ENCODE measurements at regions not wholly inside any gene's neighbourhood (a gene's known extent, or its start where the extent isn't known, plus 50 kb on each side); places are given as distances from the start of the nearest gene placed in this dataset.
"Not testable (repeated sequence)": the region's sequence is repeated elsewhere in the genome, so short reads cannot be mapped to it uniquely, and the experiment has no call there.

- no peaks in the 10 kb centered on the region for H3K27me3 ChIP-seq
- peaks cover 0 to 5% (median 0%) of the 10 kb centered on the region in 4 donors for H3K4me1 ChIP-seq
- peaks cover under 1 to 6% (median 3%) of the 10 kb centered on the region in 4 donors for H3K9me3 ChIP-seq
- no peak overlapping the region for H3K27ac ChIP-seq
- intact Hi-C loops (cut with DNase I): no loop called here
- peaks cover 0 to 17% (median 8%) of the 10 kb centered on the region in 4 donors for H3K36me3 ChIP-seq
- DNase-seq: no peak
- no peak overlapping the region for H3K4me3 ChIP-seq
- 80 to 94% methylated on average over 3 of the region's 3 CpGs for WGBS, 2 donors
- TF ChIP-seq POLR2A (IDR thresholded peaks at IDR 0.05): no peak
These were observed 108.7 kb upstream of the ATL2 start for GRCh38 chr2:38485734-38486133.

DNA sequence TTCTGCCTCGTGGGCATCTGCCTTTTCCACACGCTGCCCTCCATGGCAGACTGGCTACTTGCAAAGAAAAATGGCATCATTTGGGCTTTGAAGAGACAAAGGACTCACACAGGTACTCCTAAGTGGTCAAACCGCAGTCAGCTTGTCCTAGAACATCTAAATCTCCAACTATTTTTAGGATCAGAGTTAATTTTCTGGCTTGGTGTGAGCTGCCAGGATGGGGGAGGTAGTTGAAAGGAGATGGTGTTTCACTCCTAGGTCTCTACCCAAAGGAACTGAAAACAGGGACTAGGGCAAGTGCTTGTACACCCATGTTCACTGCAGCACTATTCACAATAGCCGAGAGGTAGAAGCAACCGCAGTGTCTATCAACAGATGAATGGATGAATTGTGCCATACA is 107.9 kb upstream of the ATL2 start:
- Histone ChIP-seq H3K36me3 (peaks cover 0 to 20% (median 11%) of the 10 kb centered on the region in 4 donors), H3K9me3 (peaks cover 3 to 9% (median 5%) of the 10 kb centered on the region in 4 donors), H3K27me3 (no peaks in the 10 kb centered on the region), H3K4me1 (peaks cover 0 to 5% (median 0%) of the 10 kb centered on the region in 4 donors), H3K4me3 (no peak overlapping the region), H3K27ac (no peak overlapping the region)
- DNase-seq: no peak
- intact Hi-C loops (cut with DNase I): no loop called here
- 85 to 88% methylated on average over 5 of the region's 5 CpGs for WGBS, 2 donors
- TF ChIP-seq POLR2AphosphoS5 (IDR thresholded peaks at IDR 0.05) (no peak), POLR2A (IDR thresholded peaks at IDR 0.05) (no peak), EP300 (IDR thresholded peaks at IDR 0.05) (no peak)
- TF ChIP-seq, protein P1, sequence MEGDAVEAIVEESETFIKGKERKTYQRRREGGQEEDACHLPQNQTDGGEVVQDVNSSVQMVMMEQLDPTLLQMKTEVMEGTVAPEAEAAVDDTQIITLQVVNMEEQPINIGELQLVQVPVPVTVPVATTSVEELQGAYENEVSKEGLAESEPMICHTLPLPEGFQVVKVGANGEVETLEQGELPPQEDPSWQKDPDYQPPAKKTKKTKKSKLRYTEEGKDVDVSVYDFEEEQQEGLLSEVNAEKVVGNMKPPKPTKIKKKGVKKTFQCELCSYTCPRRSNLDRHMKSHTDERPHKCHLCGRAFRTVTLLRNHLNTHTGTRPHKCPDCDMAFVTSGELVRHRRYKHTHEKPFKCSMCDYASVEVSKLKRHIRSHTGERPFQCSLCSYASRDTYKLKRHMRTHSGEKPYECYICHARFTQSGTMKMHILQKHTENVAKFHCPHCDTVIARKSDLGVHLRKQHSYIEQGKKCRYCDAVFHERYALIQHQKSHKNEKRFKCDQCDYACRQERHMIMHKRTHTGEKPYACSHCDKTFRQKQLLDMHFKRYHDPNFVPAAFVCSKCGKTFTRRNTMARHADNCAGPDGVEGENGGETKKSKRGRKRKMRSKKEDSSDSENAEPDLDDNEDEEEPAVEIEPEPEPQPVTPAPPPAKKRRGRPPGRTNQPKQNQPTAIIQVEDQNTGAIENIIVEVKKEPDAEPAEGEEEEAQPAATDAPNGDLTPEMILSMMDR (IDR thresholded peaks at IDR 0.05): no peak

- Histone ChIP-seq H3K9me3 (peaks cover 3 to 9% (median 5%) of the 10 kb centered on the region in 4 donors), H3K4me1 (peaks cover 0 to 5% (median 0%) of the 10 kb centered on the region in 4 donors), H3K36me3 (peaks cover 0 to 20% (median 11%) of the 10 kb centered on the region in 4 donors), H3K4me3 (no peak overlapping the region), H3K27ac (no peak overlapping the region), H3K27me3 (no peaks in the 10 kb centered on the region)
- TF ChIP-seq, protein P1 (IDR thresholded peaks at IDR 0.05): no peak
- TF ChIP-seq EP300 (IDR thresholded peaks at IDR 0.05) (no peak), POLR2AphosphoS5 (IDR thresholded peaks at IDR 0.05) (no peak), POLR2A (IDR thresholded peaks at IDR 0.05) (no peak)
- 60 to 71% methylated on average over 5 of the region's 5 CpGs for WGBS, 2 donors
- intact Hi-C loops (cut with DNase I): no loop called here
- no peak for DNase-seq
These were observed 106.9 kb upstream of the ATL2 start for GRCh38 chr2:38483776-38484501.

GRCh38 chr2:38482710-38483109 is 105.6 kb upstream of the ATL2 start:
- peaks cover 0 to 20% (median 11%) of the 10 kb centered on the region in 4 donors for H3K36me3 ChIP-seq
- intact Hi-C loops (cut with DNase I); H3K9me3 ChIP-seq; H3K4me1 ChIP-seq; DNase-seq; H3K4me3 ChIP-seq; H3K27me3 ChIP-seq; H3K27ac ChIP-seq: not testable (repeated sequence)
- WGBS, 2 donors: 93 to 97% methylated on average over 6 of the region's 6 CpGs

DNA sequence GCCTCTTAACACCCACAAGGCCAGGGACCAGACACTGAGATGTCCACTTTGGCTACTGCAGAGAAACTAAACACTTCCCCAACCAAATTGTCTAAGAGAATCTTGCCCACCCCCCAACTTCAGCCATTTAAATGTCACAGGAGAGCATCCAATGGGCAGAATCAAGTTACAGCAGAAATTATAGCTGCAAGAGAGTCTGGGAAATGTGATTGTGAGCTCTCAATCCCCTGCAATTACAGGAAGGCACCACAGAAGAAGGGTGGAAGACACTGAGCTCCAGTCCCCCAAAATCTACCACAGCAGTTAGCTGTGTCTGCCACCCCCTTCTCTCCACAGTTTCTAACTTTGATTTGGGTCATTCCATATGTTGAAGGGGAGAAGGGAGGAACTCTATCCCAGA is 103.5 kb upstream of the ATL2 start:
- H3K4me1 ChIP-seq: peaks cover 0 to 6% (median under 1%) of the 10 kb centered on the region in 4 donors
- no peak overlapping the region for H3K4me3 ChIP-seq
- DNase-seq: no peak
- peaks cover 3 to 9% (median 5%) of the 10 kb centered on the region in 4 donors for H3K9me3 ChIP-seq
- no peaks in the 10 kb centered on the region for H3K27me3 ChIP-seq
- TF ChIP-seq, protein P1 (IDR thresholded peaks at IDR 0.05): no peak
- TF ChIP-seq EP300 (IDR thresholded peaks at IDR 0.05) (no peak), POLR2AphosphoS5 (IDR thresholded peaks at IDR 0.05) (no peak), POLR2A (IDR thresholded peaks at IDR 0.05) (no peak)
- H3K36me3 ChIP-seq: peaks cover 0 to 20% (median 11%) of the 10 kb centered on the region in 4 donors
- no peak overlapping the region for H3K27ac ChIP-seq
- intact Hi-C loops (cut with DNase I): no loop called here

Measured in sigmoid colon (tissue), 6 donors.